Suprapubic skin (tissue), 4 donors: ENCODE measurements at regions not wholly inside any gene's neighbourhood (a gene's known extent, or its start where the extent isn't known, plus 50 kb on each side); places are given as distances from the start of the nearest gene placed in this dataset.

Experiments used
- DNase-seq, 2 donors: peaks; one replicate each; pipeline ENCODE4 v3.0.0-alpha.2; 2019; ENCODE audit warnings: low spot score in 2 of 2
- H3K27ac ChIP-seq: fragments of 200-600 bp; sonication (generic); one replicate; pipeline ENCODE4 v1.5.1; 2019
- H3K27me3 ChIP-seq: fragments of 200-600 bp; sonication (generic); one replicate; pipeline ENCODE4 v1.5.1; 2019
- H3K36me3 ChIP-seq: fragments of 200-600 bp; sonication (generic); one replicate; pipeline ENCODE4 v1.5.1; 2019
- H3K4me1 ChIP-seq: fragments of 200-600 bp; sonication (generic); one replicate; pipeline ENCODE4 v1.5.1; 2019
- H3K4me3 ChIP-seq: fragments of 200-600 bp; sonication (generic); one replicate; pipeline ENCODE4 v1.5.1; 2019; ENCODE audit warnings: mild to moderate bottlenecking
- H3K9me3 ChIP-seq: fragments of 200-600 bp; sonication (generic); one replicate; pipeline ENCODE4 v1.5.1; 2019
- EP300 ChIP-seq: sonication (generic); formaldehyde crosslinking; IDR thresholded peaks from one replicate; pipeline ENCODE4 v1.6.1; 2017; ENCODE audit warnings: antibody characterized with exemption
- POLR2A ChIP-seq, 2 donors: fragments of 450-650 bp; IDR thresholded peaks; one replicate each; pipeline ENCODE4 v1.6.1; 2017; ENCODE audit warnings: antibody characterized with exemption in 2 of 2, mild to moderate bottlenecking in 2 of 2, moderate library complexity in 2 of 2
- POLR2AphosphoS5 ChIP-seq, 3 donors: sonication (generic); formaldehyde crosslinking; IDR thresholded peaks; one replicate each; pipeline ENCODE4 v1.6.1; 2017; ENCODE audit warnings: antibody characterized with exemption in 3 of 3
- WGBS: methylation state at CpG from one replicate; pipeline ENCODE4 v1.1.5; 2018; 5-methylcytosine and 5-hydroxymethylcytosine counted together
- TF ChIP-seq, protein P1 (sequence below), 2 donors: fragments of 200-600 bp in 1 of 2; fragments of 450-650 bp in 1 of 2; sonication (generic) in 1 of 2; IDR thresholded peaks; one replicate each; pipeline ENCODE4 v1.5.1; 2016 to 2019; ENCODE audit warnings: antibody characterized with exemption in 2 of 2, mild to moderate bottlenecking in 1 of 2, moderate library complexity in 1 of 2

GRCh38 chr10:8454357-8454756 is 399.9 kb downstream of the GATA3 start:
- no peak for DNase-seq
- Histone ChIP-seq H3K9me3 (no peaks in the 10 kb centered on the region), H3K4me3 (no peak overlapping the region), H3K4me1 (peaks cover 15% of the 10 kb centered on the region), H3K27me3 (no peaks in the 10 kb centered on the region), H3K36me3 (no peaks in the 10 kb centered on the region), H3K27ac (peak overlapping the region; percentile 84)
- 53% methylated on average over 3 of the region's 3 CpGs for WGBS
- no peak for TF ChIP-seq POLR2AphosphoS5 (IDR thresholded peaks at IDR 0.05)

- no peaks in the 10 kb centered on the region for H3K27me3 ChIP-seq
- peak overlapping the region; percentile 84 for H3K27ac ChIP-seq
- H3K4me3 ChIP-seq = no peak overlapping the region
- peaks cover 15% of the 10 kb centered on the region for H3K4me1 ChIP-seq
- TF ChIP-seq EP300 = no peak
- no peak for TF ChIP-seq POLR2A (IDR thresholded peaks at IDR 0.05)
- TF ChIP-seq POLR2AphosphoS5 (IDR thresholded peaks at IDR 0.05) = no peak
- no peaks in the 10 kb centered on the region for H3K9me3 ChIP-seq
- DNase-seq = no peak
- H3K36me3 ChIP-seq = no peaks in the 10 kb centered on the region
Measured at GRCh38 chr10:8455181-8455580, 400.7 kb downstream of the GATA3 start.

- 68% methylated on average over 3 of the region's 3 CpGs for WGBS
Measured at GRCh38 chr10:8456386-8456785, 401.9 kb downstream of the GATA3 start.

DNA sequence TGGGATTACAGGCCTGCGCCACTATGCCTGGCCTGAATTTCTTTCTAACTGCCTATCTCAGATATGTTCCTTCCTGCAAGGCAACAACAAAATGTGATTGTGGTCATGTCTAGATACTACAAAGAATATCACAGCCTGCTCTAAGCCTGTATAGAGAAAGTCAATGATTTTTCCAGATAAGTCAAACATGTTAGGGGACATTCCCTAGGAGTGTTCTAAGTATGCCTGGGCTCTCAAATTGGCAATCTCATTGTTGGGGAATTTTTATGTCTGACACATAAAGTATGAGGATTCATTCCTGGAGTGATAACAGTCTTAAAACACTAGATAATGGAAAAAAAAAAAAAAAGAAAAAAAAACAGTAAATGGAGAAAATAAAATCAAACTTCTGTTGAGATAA is 406.1 kb downstream of the GATA3 start:
- no peaks in the 10 kb centered on the region for H3K9me3 ChIP-seq
- no peak overlapping the region for H3K4me3 ChIP-seq
- peaks cover 5% of the 10 kb centered on the region for H3K4me1 ChIP-seq
- H3K27ac ChIP-seq = no peak overlapping the region
- TF ChIP-seq EP300 = no peak
- TF ChIP-seq, protein P1, sequence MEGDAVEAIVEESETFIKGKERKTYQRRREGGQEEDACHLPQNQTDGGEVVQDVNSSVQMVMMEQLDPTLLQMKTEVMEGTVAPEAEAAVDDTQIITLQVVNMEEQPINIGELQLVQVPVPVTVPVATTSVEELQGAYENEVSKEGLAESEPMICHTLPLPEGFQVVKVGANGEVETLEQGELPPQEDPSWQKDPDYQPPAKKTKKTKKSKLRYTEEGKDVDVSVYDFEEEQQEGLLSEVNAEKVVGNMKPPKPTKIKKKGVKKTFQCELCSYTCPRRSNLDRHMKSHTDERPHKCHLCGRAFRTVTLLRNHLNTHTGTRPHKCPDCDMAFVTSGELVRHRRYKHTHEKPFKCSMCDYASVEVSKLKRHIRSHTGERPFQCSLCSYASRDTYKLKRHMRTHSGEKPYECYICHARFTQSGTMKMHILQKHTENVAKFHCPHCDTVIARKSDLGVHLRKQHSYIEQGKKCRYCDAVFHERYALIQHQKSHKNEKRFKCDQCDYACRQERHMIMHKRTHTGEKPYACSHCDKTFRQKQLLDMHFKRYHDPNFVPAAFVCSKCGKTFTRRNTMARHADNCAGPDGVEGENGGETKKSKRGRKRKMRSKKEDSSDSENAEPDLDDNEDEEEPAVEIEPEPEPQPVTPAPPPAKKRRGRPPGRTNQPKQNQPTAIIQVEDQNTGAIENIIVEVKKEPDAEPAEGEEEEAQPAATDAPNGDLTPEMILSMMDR (IDR thresholded peaks at IDR 0.05) = no peak
- no peak for TF ChIP-seq POLR2A (IDR thresholded peaks at IDR 0.05)
- TF ChIP-seq POLR2AphosphoS5 (IDR thresholded peaks at IDR 0.05) = no peak
- H3K27me3 ChIP-seq = no peaks in the 10 kb centered on the region
- H3K36me3 ChIP-seq = no peaks in the 10 kb centered on the region
- WGBS = 86% methylated on average over 1 of the region's 1 CpG
- no peak for DNase-seq

More at GRCh38 chr10:8456386-8456785, 401.9 kb downstream of the GATA3 start:
- peaks cover 15% of the 10 kb centered on the region for H3K4me1 ChIP-seq
- H3K27ac ChIP-seq = no peak overlapping the region
- no peaks in the 10 kb centered on the region for H3K27me3 ChIP-seq
- DNase-seq = no peak
- H3K9me3 ChIP-seq = no peaks in the 10 kb centered on the region
- no peak overlapping the region for H3K4me3 ChIP-seq
- no peak for TF ChIP-seq POLR2AphosphoS5 (IDR thresholded peaks at IDR 0.05)
- no peak for TF ChIP-seq POLR2A (IDR thresholded peaks at IDR 0.05)
- TF ChIP-seq EP300 = no peak
- TF ChIP-seq, protein P1 (IDR thresholded peaks at IDR 0.05) = no peak
- H3K36me3 ChIP-seq = no peaks in the 10 kb centered on the region

GRCh38 chr10:8462565-8462964 is 408.1 kb downstream of the GATA3 start:
- no peak for DNase-seq
- 76% methylated on average over 3 of the region's 3 CpGs for WGBS
- Histone ChIP-seq H3K27me3 (no peaks in the 10 kb centered on the region), H3K36me3 (no peaks in the 10 kb centered on the region), H3K4me3 (no peak overlapping the region), H3K9me3 (no peaks in the 10 kb centered on the region), H3K27ac (no peak overlapping the region), H3K4me1 (peaks cover 5% of the 10 kb centered on the region)
- TF ChIP-seq POLR2AphosphoS5 (IDR thresholded peaks at IDR 0.05) (no peak), EP300 (no peak), POLR2A (IDR thresholded peaks at IDR 0.05) (no peak)
- TF ChIP-seq, protein P1 (IDR thresholded peaks at IDR 0.05) = no peak

DNA sequence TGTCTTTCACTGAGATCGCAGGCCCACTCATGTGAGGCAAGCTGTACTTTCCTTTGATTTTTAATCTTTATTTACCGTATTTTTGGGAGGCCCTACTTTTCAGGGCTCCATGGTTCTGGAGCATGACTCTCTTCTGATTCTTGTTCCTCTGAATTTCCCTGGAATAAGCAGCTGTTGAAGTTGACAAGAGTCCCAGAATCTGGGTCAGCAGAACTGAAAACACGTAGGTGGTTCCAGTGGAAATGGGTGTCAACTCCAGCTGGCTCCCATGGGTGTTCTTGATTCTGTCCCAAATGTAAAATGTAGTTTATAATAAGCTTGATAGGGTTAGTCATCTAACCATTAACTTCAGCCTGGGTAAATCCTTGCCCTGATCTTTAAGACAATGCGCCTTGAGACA is 409.4 kb downstream of the GATA3 start:
- peaks cover 5% of the 10 kb centered on the region for H3K4me1 ChIP-seq
- no peak for DNase-seq
- H3K4me3 ChIP-seq = no peak overlapping the region
- H3K27me3 ChIP-seq = no peaks in the 10 kb centered on the region
- no peaks in the 10 kb centered on the region for H3K9me3 ChIP-seq
- WGBS = 55% methylated on average over 4 of the region's 4 CpGs
- TF ChIP-seq POLR2AphosphoS5 (IDR thresholded peaks at IDR 0.05) (no peak), EP300 (no peak), POLR2A (IDR thresholded peaks at IDR 0.05) (no peak)
- TF ChIP-seq, protein P1 (IDR thresholded peaks at IDR 0.05) = no peak
- no peaks in the 10 kb centered on the region for H3K36me3 ChIP-seq
- H3K27ac ChIP-seq = peak overlapping the region; percentile 41
